Hepatic stellate cell (primary cell): ENCODE measurements at regions not wholly inside any gene's neighbourhood (a gene's known extent, or its start where the extent isn't known, plus 50 kb on each side); places are given as distances from the start of the nearest gene placed in this dataset.
"Not testable (repeated sequence)": the region's sequence is repeated elsewhere in the genome, so short reads cannot be mapped to it uniquely, and the experiment has no call there.

Source experiments
- DNase-seq: peaks from one replicate; pipeline ENCODE4 v3.0.0; 2011; ENCODE audit warnings: low spot score

GRCh38 chr2:95765925-95766910 lies 174.4 kb downstream of the TRIM43 start:
- DNase-seq: not testable (repeated sequence)

GRCh38 chr2:95767531-95767930 lies 175.7 kb downstream of the TRIM43 start:
- DNase-seq: not testable (repeated sequence)

GRCh38 chr2:95767950-95768349 lies 176.1 kb downstream of the TRIM43 start:
- not testable (repeated sequence) for DNase-seq

GRCh38 chr2:95769256-95769655 lies 177.5 kb downstream of the TRIM43 start:
- DNase-seq: not testable (repeated sequence)

GRCh38 chr2:95770726-95771125 lies 178.9 kb downstream of the TRIM43 start:
- DNase-seq: not testable (repeated sequence)

GRCh38 chr2:95774322-95775192 lies 182.8 kb downstream of the TRIM43 start:
- DNase-seq: not testable (repeated sequence)

- DNase-seq: not testable (repeated sequence)
These were observed 183.4 kb downstream of the TRIM43 start for GRCh38 chr2:95775193-95775531.
